ENCODE measurements at regions not wholly inside any gene's neighbourhood (a gene's known extent, or its start where the extent isn't known, plus 50 kb on each side); places are given as distances from the start of the nearest gene placed in this dataset.

DNA sequence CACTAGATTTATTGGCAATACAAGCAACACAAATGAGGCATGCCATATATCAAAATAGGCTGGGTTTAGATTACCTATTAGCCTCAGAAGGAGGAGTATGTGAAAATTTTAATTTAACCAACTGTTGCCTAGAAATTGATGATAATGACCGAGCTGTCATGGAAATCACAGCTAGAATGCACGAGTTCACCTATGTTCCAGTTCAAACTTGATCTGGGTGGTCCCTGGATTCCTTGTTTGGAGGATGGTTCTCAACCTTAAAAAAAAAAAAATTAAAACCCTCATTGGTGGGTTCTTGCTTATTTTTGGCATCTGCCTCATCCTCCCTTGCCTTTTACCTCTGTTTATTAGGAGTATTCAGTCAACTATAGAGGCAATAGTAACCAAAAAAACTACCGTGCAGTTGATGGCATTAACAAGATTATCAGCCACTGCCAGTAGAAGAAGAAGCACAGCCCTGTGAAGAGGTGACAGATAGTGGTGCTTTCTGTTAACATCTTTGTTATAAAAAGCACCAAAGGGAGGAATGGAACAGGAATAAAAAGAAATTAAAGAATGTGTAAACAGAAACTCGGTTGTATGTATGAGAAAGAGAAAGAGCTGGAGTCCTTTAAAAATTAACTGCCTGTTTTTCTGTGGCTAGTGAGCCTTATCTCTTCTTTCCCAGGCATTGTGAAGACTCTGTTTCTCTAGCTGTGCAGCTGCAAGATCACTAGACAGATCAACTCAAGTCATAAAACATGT, 106.4 kb downstream of the ZNF429 start (continued):
- TF ChIP-seq, protein P1, sequence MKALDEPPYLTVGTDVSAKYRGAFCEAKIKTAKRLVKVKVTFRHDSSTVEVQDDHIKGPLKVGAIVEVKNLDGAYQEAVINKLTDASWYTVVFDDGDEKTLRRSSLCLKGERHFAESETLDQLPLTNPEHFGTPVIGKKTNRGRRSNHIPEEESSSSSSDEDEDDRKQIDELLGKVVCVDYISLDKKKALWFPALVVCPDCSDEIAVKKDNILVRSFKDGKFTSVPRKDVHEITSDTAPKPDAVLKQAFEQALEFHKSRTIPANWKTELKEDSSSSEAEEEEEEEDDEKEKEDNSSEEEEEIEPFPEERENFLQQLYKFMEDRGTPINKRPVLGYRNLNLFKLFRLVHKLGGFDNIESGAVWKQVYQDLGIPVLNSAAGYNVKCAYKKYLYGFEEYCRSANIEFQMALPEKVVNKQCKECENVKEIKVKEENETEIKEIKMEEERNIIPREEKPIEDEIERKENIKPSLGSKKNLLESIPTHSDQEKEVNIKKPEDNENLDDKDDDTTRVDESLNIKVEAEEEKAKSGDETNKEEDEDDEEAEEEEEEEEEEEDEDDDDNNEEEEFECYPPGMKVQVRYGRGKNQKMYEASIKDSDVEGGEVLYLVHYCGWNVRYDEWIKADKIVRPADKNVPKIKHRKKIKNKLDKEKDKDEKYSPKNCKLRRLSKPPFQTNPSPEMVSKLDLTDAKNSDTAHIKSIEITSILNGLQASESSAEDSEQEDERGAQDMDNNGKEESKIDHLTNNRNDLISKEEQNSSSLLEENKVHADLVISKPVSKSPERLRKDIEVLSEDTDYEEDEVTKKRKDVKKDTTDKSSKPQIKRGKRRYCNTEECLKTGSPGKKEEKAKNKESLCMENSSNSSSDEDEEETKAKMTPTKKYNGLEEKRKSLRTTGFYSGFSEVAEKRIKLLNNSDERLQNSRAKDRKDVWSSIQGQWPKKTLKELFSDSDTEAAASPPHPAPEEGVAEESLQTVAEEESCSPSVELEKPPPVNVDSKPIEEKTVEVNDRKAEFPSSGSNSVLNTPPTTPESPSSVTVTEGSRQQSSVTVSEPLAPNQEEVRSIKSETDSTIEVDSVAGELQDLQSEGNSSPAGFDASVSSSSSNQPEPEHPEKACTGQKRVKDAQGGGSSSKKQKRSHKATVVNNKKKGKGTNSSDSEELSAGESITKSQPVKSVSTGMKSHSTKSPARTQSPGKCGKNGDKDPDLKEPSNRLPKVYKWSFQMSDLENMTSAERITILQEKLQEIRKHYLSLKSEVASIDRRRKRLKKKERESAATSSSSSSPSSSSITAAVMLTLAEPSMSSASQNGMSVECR (CRISPR knock-in tag; IDR thresholded peaks at IDR 0.05): no peak
- TF ChIP-seq, protein P2, sequence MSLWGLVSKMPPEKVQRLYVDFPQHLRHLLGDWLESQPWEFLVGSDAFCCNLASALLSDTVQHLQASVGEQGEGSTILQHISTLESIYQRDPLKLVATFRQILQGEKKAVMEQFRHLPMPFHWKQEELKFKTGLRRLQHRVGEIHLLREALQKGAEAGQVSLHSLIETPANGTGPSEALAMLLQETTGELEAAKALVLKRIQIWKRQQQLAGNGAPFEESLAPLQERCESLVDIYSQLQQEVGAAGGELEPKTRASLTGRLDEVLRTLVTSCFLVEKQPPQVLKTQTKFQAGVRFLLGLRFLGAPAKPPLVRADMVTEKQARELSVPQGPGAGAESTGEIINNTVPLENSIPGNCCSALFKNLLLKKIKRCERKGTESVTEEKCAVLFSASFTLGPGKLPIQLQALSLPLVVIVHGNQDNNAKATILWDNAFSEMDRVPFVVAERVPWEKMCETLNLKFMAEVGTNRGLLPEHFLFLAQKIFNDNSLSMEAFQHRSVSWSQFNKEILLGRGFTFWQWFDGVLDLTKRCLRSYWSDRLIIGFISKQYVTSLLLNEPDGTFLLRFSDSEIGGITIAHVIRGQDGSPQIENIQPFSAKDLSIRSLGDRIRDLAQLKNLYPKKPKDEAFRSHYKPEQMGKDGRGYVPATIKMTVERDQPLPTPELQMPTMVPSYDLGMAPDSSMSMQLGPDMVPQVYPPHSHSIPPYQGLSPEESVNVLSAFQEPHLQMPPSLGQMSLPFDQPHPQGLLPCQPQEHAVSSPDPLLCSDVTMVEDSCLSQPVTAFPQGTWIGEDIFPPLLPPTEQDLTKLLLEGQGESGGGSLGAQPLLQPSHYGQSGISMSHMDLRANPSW (CRISPR knock-in tag; IDR thresholded peaks at IDR 0.05): no peak
- no peak; the same call in 1 of the 2 replicates for TF ChIP-seq FOSL1 (tag; conservative IDR thresholded peaks at IDR 0.05)
- no peak for TF ChIP-seq CEBPB (tag; IDR thresholded peaks at IDR 0.05)
- TF ChIP-seq, protein P3, sequence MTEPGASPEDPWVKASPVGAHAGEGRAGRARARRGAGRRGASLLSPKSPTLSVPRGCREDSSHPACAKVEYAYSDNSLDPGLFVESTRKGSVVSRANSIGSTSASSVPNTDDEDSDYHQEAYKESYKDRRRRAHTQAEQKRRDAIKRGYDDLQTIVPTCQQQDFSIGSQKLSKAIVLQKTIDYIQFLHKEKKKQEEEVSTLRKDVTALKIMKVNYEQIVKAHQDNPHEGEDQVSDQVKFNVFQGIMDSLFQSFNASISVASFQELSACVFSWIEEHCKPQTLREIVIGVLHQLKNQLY (CRISPR knock-in tag; conservative IDR thresholded peaks at IDR 0.05): no peak
- peak; percentile 95 for TF ChIP-seq FOXM1 (IDR thresholded peaks at IDR 0.05; ENCODE audit: low read depth)
- TF ChIP-seq FOXM1 (CRISPR knock-in tag; IDR thresholded peaks at IDR 0.05; ENCODE audit: low read depth): no peak
- TF ChIP-seq ETS2 (tag; IDR thresholded peaks at IDR 0.05; ENCODE audit: borderline replicate concordance, poor library complexity, severe bottlenecking): no peak
- TF ChIP-seq, protein P4, sequence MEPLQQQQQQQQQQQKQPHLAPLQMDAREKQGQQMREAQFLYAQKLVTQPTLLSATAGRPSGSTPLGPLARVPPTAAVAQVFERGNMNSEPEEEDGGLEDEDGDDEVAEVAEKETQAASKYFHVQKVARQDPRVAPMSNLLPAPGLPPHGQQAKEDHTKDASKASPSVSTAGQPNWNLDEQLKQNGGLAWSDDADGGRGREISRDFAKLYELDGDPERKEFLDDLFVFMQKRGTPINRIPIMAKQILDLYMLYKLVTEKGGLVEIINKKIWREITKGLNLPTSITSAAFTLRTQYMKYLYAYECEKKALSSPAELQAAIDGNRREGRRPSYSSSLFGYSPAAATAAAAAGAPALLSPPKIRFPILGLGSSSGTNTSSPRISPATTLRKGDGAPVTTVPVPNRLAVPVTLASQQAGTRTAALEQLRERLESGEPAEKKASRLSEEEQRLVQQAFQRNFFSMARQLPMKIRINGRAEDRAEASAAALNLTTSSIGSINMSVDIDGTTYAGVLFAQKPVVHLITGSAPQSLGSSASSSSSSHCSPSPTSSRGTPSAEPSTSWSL (CRISPR knock-in tag; IDR thresholded peaks at IDR 0.05; ENCODE audit: borderline replicate concordance): no peak
- TF ChIP-seq CREBBP (IDR thresholded peaks at IDR 0.05; ENCODE audit: low read depth, low read length): no peak
- TF ChIP-seq, protein P5, sequence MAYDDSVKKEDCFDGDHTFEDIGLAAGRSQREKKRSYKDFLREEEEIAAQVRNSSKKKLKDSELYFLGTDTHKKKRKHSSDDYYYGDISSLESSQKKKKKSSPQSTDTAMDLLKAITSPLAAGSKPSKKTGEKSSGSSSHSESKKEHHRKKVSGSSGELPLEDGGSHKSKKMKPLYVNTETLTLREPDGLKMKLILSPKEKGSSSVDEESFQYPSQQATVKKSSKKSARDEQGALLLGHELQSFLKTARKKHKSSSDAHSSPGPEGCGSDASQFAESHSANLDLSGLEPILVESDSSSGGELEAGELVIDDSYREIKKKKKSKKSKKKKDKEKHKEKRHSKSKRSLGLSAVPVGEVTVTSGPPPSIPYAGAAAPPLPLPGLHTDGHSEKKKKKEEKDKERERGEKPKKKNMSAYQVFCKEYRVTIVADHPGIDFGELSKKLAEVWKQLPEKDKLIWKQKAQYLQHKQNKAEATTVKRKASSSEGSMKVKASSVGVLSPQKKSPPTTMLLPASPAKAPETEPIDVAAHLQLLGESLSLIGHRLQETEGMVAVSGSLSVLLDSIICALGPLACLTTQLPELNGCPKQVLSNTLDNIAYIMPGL (CRISPR knock-in tag; IDR thresholded peaks at IDR 0.05): no peak
- TF ChIP-seq, protein P6, sequence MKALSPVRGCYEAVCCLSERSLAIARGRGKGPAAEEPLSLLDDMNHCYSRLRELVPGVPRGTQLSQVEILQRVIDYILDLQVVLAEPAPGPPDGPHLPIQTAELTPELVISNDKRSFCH (CRISPR knock-in tag; IDR thresholded peaks at IDR 0.05): no peak
- TF ChIP-seq, protein P6 (tag; IDR thresholded peaks at IDR 0.05): peak; percentile 43; the same call in 1 of the 2 replicates
- no peak for TF ChIP-seq IRF2 (CRISPR knock-in tag; IDR thresholded peaks at IDR 0.05)
- peak; percentile 95 for TF ChIP-seq BRD9 (IDR thresholded peaks at IDR 0.05; ENCODE audit: low read depth, partially characterized antibody)

Measured in K562 (cell line).